ENCODE measurements at regions not wholly inside any gene's neighbourhood (a gene's known extent, or its start where the extent isn't known, plus 50 kb on each side); places are given as distances from the start of the nearest gene placed in this dataset.

DNA sequence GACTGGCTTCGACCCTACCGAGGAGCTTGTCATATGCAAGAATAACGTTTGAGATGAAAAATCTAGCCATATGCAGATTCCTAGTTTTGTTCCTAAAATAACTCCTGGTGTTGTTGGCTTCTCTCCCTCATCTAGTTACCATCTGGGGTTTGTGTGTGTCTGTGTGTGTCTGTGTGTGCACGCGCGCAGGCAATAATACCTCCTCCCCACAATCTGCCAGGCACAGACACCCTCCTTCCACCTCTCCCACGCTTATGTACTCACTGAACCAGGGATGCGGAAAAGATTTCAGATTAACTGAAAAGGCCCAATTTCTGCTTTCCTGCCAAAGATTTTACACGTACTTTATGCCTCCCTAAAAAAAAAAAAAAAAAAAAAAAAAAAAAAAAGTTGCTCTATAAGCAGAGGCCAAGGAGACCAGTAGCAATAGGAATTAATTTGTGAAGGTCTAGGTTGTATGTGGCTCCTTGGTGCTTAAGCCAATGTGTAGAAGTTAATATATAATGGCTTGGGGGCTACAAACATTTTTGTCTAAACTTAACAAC lies 452.7 kb downstream of the NUF2 start:
- Histone ChIP-seq H3K9ac (ENCODE audit: low read depth, low read length) (no peak overlapping the region), H3K4me3 (ENCODE audit: insufficient read depth, low read depth, low read length) (no peak overlapping the region), H3K18ac (ENCODE audit: low read depth, low read length) (no peak overlapping the region), H2AFZ (replicated peaks; ENCODE audit: low read length, poor library complexity) (no peak overlapping the region), H2BK120ac (ENCODE audit: low read depth, low read length) (no peak overlapping the region), H4K8ac (ENCODE audit: low read depth in 2 of 2, low read length in 2 of 2) (no peak overlapping the region), H3K4me2 (ENCODE audit: low read depth, low read length) (no peak overlapping the region), H3K9me3 (ENCODE audit: control insufficient read depth, insufficient read depth, low read length) (0 out of 2 replicates have a peak, but pooled peaks cover 1% of the 10 kb centered on the region), H3K23ac (ENCODE audit: low read depth, low read length) (no peak overlapping the region), H3K4me1 (ENCODE audit: control insufficient read depth, insufficient read depth, low read length) (no peaks in the 10 kb centered on the region), H3K79me1 (ENCODE audit: low read depth in 1 of 2, low read length in 2 of 2) (no peaks in the 10 kb centered on the region), H3K27me3 (ENCODE audit: control insufficient read depth, insufficient read depth, low read length) (no peaks in the 10 kb centered on the region), H4K91ac (ENCODE audit: insufficient read depth, low read depth, low read length) (no peak overlapping the region), H2BK15ac (ENCODE audit: low read depth, low read length) (no peak overlapping the region), H3K36me3 (ENCODE audit: control insufficient read depth, insufficient read depth, low read length) (no peaks in the 10 kb centered on the region), H2AK9ac (replicated peaks; ENCODE audit: low read depth, low read length, poor library complexity) (no peak overlapping the region), H2BK5ac (ENCODE audit: low read depth, low read length, poor library complexity, severe bottlenecking) (no peak overlapping the region), H3K9me1 (ENCODE audit: insufficient read depth, low read length) (no peaks in the 10 kb centered on the region), H3K56ac (ENCODE audit: extremely low read depth, insufficient read depth, low read length) (no peak overlapping the region), H4K5ac (ENCODE audit: low read depth, low read length) (no peak overlapping the region), H3K14ac (replicated peaks; ENCODE audit: low read depth, low read length) (no peak overlapping the region), H2BK20ac (ENCODE audit: low read depth, low read length) (no peak overlapping the region), H2AK5ac (ENCODE audit: low read depth, low read length) (no peak overlapping the region), H4K20me1 (ENCODE audit: insufficient read depth, low read length) (no peaks in the 10 kb centered on the region), H3K4ac (ENCODE audit: low read depth, low read length) (no peak overlapping the region), H3K27ac (ENCODE audit: insufficient read depth, low read length) (no peak overlapping the region)
- dilution Hi-C loops (cut with HindIII; ENCODE audit: low sequenced_read_pairs, unreplicated experiment) (no loop called here), in situ Hi-C loops (cut with MboI; ENCODE audit: low sequenced_read_pairs) (no loop called here), intact Hi-C loops (cut with micrococcal nuclease) (no loop called here)
- DNase-seq = no peak
- no CpG with 5 or more reads among the region's 9 CpGs for WGBS, 2 experiments (ENCODE audit: extremely low coverage in 2 of 2, insufficient read length in 1 of 2)
- TF ChIP-seq RFX5 (IDR thresholded peaks at IDR 0.05; ENCODE audit: low read depth, low read length) = no peak
- TF ChIP-seq, protein P1, sequence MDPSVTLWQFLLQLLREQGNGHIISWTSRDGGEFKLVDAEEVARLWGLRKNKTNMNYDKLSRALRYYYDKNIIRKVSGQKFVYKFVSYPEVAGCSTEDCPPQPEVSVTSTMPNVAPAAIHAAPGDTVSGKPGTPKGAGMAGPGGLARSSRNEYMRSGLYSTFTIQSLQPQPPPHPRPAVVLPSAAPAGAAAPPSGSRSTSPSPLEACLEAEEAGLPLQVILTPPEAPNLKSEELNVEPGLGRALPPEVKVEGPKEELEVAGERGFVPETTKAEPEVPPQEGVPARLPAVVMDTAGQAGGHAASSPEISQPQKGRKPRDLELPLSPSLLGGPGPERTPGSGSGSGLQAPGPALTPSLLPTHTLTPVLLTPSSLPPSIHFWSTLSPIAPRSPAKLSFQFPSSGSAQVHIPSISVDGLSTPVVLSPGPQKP (IDR thresholded peaks at IDR 0.05; ENCODE audit: borderline replicate concordance, low read depth, low read length) = no peak
- TF ChIP-seq, protein P2, sequence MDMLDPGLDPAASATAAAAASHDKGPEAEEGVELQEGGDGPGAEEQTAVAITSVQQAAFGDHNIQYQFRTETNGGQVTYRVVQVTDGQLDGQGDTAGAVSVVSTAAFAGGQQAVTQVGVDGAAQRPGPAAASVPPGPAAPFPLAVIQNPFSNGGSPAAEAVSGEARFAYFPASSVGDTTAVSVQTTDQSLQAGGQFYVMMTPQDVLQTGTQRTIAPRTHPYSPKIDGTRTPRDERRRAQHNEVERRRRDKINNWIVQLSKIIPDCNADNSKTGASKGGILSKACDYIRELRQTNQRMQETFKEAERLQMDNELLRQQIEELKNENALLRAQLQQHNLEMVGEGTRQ (IDR thresholded peaks at IDR 0.05; ENCODE audit: low read depth, low read length) = no peak
- TF ChIP-seq, protein P3, sequence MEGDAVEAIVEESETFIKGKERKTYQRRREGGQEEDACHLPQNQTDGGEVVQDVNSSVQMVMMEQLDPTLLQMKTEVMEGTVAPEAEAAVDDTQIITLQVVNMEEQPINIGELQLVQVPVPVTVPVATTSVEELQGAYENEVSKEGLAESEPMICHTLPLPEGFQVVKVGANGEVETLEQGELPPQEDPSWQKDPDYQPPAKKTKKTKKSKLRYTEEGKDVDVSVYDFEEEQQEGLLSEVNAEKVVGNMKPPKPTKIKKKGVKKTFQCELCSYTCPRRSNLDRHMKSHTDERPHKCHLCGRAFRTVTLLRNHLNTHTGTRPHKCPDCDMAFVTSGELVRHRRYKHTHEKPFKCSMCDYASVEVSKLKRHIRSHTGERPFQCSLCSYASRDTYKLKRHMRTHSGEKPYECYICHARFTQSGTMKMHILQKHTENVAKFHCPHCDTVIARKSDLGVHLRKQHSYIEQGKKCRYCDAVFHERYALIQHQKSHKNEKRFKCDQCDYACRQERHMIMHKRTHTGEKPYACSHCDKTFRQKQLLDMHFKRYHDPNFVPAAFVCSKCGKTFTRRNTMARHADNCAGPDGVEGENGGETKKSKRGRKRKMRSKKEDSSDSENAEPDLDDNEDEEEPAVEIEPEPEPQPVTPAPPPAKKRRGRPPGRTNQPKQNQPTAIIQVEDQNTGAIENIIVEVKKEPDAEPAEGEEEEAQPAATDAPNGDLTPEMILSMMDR (conservative IDR thresholded peaks at IDR 0.05; ENCODE audit: low read depth, low read length) = no peak
- TF ChIP-seq MAFK (IDR thresholded peaks at IDR 0.05; ENCODE audit: low read depth, low read length) = no peak
- TF ChIP-seq RAD21 (IDR thresholded peaks at IDR 0.05; ENCODE audit: low read length) = no peak
- no peak for TF ChIP-seq BHLHE40 (IDR thresholded peaks at IDR 0.05; ENCODE audit: low read depth, low read length)
- TF ChIP-seq MXI1 (IDR thresholded peaks at IDR 0.05; ENCODE audit: borderline replicate concordance, low read depth, low read length) = no peak
- no peak for TF ChIP-seq CHD1 (IDR thresholded peaks at IDR 0.05; ENCODE audit: low read depth, low read length)
- TF ChIP-seq SMC3 (IDR thresholded peaks at IDR 0.05; ENCODE audit: low read depth, low read length) = no peak
- TF ChIP-seq RCOR1 (IDR thresholded peaks at IDR 0.05; ENCODE audit: insufficient replicate concordance, low read length) = no peak
- no peak for TF ChIP-seq MAZ (IDR thresholded peaks at IDR 0.05; ENCODE audit: borderline replicate concordance, low read depth, low read length)
- no peak for TF ChIP-seq POLR2A (IDR thresholded peaks at IDR 0.05; ENCODE audit: low read depth, low read length)
- no peak for TF ChIP-seq NFE2L2 (IDR thresholded peaks at IDR 0.05; ENCODE audit: low read depth, low read length)
- no peak for TF ChIP-seq CEBPB (IDR thresholded peaks at IDR 0.05; ENCODE audit: low read depth, low read length)
- no peak for TF ChIP-seq FOS (IDR thresholded peaks at IDR 0.05; ENCODE audit: low read depth, low read length)
- ATAC-seq (ENCODE audit: low read depth) = no peak
- CTCF ChIA-PET = no interaction called here
- no TSS peak for BruUV-seq (replicated peaks)
- POLR2A ChIA-PET (ENCODE audit: unreplicated experiment) = no interaction called here

Measured in IMR-90 (cell line).